GM19043 (cell line): ENCODE measurements at regions not wholly inside any gene's neighbourhood (a gene's known extent, or its start where the extent isn't known, plus 50 kb on each side); places are given as distances from the start of the nearest gene placed in this dataset.

ENCODE experiments used
- ATAC-seq: cut with Tn5 transposase; IDR thresholded peaks from one replicate; pipeline ENCODE4 v1.9.1; 2021; ENCODE audit warnings: low read depth; ENCODE audit not compliant: unreplicated experiment

GRCh38 chr4:26267087-26267486, 53.7 kb upstream of the RBPJ start:
- ATAC-seq = no peak

GRCh38 chr4:26268246-26268645, 52.6 kb upstream of the RBPJ start:
- ATAC-seq = no peak

- no peak for ATAC-seq
Observed at GRCh38 chr4:26269038-26269437, 51.8 kb upstream of the RBPJ start.
